Upper lobe of right lung (tissue), 1 donor: ENCODE measurements at regions not wholly inside any gene's neighbourhood (a gene's known extent, or its start where the extent isn't known, plus 50 kb on each side); places are given as distances from the start of the nearest gene placed in this dataset.

Experiments
- ATAC-seq: fragments of 200-7000 bp; cut with Tn5 transposase; one replicate; pipeline ENCODE4 v1.9.1; 2020; ENCODE audit warnings: mild to moderate bottlenecking, moderate library complexity
- DNase-seq: peaks from one replicate; pipeline ENCODE4 v3.0.0-alpha.2; 2020
- H3K27ac ChIP-seq: fragments of 200-600 bp; one replicate; pipeline ENCODE4 v1.8.0; 2022
- H3K27me3 ChIP-seq: fragments of 200-600 bp; one replicate; pipeline ENCODE4 v1.8.0; 2022; ENCODE audit warnings: mild to moderate bottlenecking
- H3K36me3 ChIP-seq: fragments of 200-600 bp; one replicate; pipeline ENCODE4 v1.8.0; 2022
- H3K4me1 ChIP-seq: fragments of 200-600 bp; one replicate; pipeline ENCODE4 v1.8.0; 2022
- H3K4me3 ChIP-seq: fragments of 200-600 bp; one replicate; pipeline ENCODE4 v1.8.0; 2022; ENCODE audit warnings: mild to moderate bottlenecking
- H3K9me3 ChIP-seq: fragments of 200-600 bp; one replicate; pipeline ENCODE4 v1.8.0; 2022
- CTCF ChIP-seq: fragments of 200-600 bp; IDR thresholded peaks from one replicate; pipeline ENCODE4 v1.8.0; 2022; ENCODE audit warnings: antibody characterized with exemption
- intact Hi-C: fragments of 100-400 bp; cut with DNase I; formaldehyde crosslinking; loops from one replicate; pipeline ENCODE4 v1.11.0; 2022
- donor health status: DM: no; HTN: yes; CAD: no; lungs with severe emphysema.

- no peaks in the 10 kb centered on the region for H3K4me1 ChIP-seq
- H3K27ac ChIP-seq: no peak overlapping the region
- ATAC-seq (no peak), DNase-seq (no peak)
- intact Hi-C loops: no loop called here
- H3K36me3 ChIP-seq: no peaks in the 10 kb centered on the region
- no peak overlapping the region for H3K4me3 ChIP-seq
- no peak for TF ChIP-seq CTCF
- no peaks in the 10 kb centered on the region for H3K27me3 ChIP-seq
- H3K9me3 ChIP-seq: no peaks in the 10 kb centered on the region
Measured at GRCh38 chr20:52348434-52348833, 156.9 kb upstream of the ZFP64 start.

GRCh38 chr20:52346797-52347196 is 155.2 kb upstream of the ZFP64 start:
- intact Hi-C loops: no loop called here
- Histone ChIP-seq H3K27ac (no peak overlapping the region), H3K36me3 (no peaks in the 10 kb centered on the region), H3K27me3 (no peaks in the 10 kb centered on the region), H3K4me3 (no peak overlapping the region), H3K4me1 (no peaks in the 10 kb centered on the region), H3K9me3 (no peaks in the 10 kb centered on the region)
- ATAC-seq: no peak
- no peak for TF ChIP-seq CTCF
- no peak for DNase-seq

- H3K4me3 ChIP-seq: no peak overlapping the region
- intact Hi-C loops: no loop called here
- no peak for TF ChIP-seq CTCF
- no peaks in the 10 kb centered on the region for H3K36me3 ChIP-seq
- H3K9me3 ChIP-seq: no peaks in the 10 kb centered on the region
- ATAC-seq (no peak), DNase-seq (no peak)
- H3K4me1 ChIP-seq: no peaks in the 10 kb centered on the region
- no peak overlapping the region for H3K27ac ChIP-seq
- H3K27me3 ChIP-seq: no peaks in the 10 kb centered on the region
Measured at GRCh38 chr20:52342913-52343312, 151.3 kb upstream of the ZFP64 start.

GRCh38 chr20:52340036-52340634 is 148.6 kb upstream of the ZFP64 start:
- no peak for DNase-seq
- Histone ChIP-seq H3K27me3 (no peaks in the 10 kb centered on the region), H3K4me3 (no peak overlapping the region), H3K9me3 (no peaks in the 10 kb centered on the region), H3K36me3 (no peaks in the 10 kb centered on the region), H3K4me1 (no peaks in the 10 kb centered on the region), H3K27ac (no peak overlapping the region)
- ATAC-seq: no peak
- intact Hi-C loops: no loop called here
- no peak for TF ChIP-seq CTCF

- Histone ChIP-seq H3K36me3 (no peaks in the 10 kb centered on the region), H3K27me3 (peaks cover 7% of the 10 kb centered on the region), H3K4me3 (no peak overlapping the region), H3K27ac (no peak overlapping the region), H3K4me1 (no peaks in the 10 kb centered on the region), H3K9me3 (no peaks in the 10 kb centered on the region)
- intact Hi-C loops: no loop called here
- no peak for TF ChIP-seq CTCF
- ATAC-seq (no peak), DNase-seq (no peak)
Measured at GRCh38 chr20:52332649-52333250, 141.2 kb upstream of the ZFP64 start.

- intact Hi-C loops: no loop called here
- ATAC-seq (no peak), DNase-seq (no peak)
- TF ChIP-seq CTCF: no peak
- Histone ChIP-seq H3K36me3 (no peaks in the 10 kb centered on the region), H3K4me3 (no peak overlapping the region), H3K27me3 (peaks cover 7% of the 10 kb centered on the region), H3K27ac (no peak overlapping the region), H3K9me3 (no peaks in the 10 kb centered on the region), H3K4me1 (no peaks in the 10 kb centered on the region)
Measured at GRCh38 chr20:52332230-52332629, 140.7 kb upstream of the ZFP64 start.
